Sigmoid colon (tissue), 6 donors: ENCODE measurements at regions not wholly inside any gene's neighbourhood (a gene's known extent, or its start where the extent isn't known, plus 50 kb on each side); places are given as distances from the start of the nearest gene placed in this dataset.

ENCODE experiments used
- DNase-seq: peaks from one replicate; pipeline ENCODE4 v3.0.0-alpha.2; 2019
- H3K27ac ChIP-seq, 4 donors: fragments of 200-600 bp; sonication (generic); one replicate each; pipeline ENCODE4 v1.5.1; 2016 to 2019; ENCODE audit warnings: mild to moderate bottlenecking in 1 of 4
- H3K27me3 ChIP-seq, 3 donors: fragments of 200-600 bp; sonication (generic); one replicate each; pipeline ENCODE4 v1.5.1; 2019; ENCODE audit warnings: mild to moderate bottlenecking in 1 of 3
- H3K36me3 ChIP-seq, 4 donors: fragments of 200-600 bp; sonication (generic); one replicate each; pipeline ENCODE4 v1.5.1; 2016 to 2019
- H3K4me1 ChIP-seq, 4 donors: fragments of 200-600 bp; sonication (generic); one replicate each; pipeline ENCODE4 v1.5.1; 2017 to 2019
- H3K4me3 ChIP-seq, 4 donors: fragments of 200-600 bp; sonication (generic); one replicate each; pipeline ENCODE4 v1.5.1; 2017 to 2019; ENCODE audit warnings: mild to moderate bottlenecking in 2 of 4, moderate library complexity in 1 of 4
- H3K9me3 ChIP-seq, 4 donors: fragments of 200-600 bp in 3 of 4; sonication (generic) in 3 of 4; one replicate each; pipeline versions ENCODE4 v1.5.1 to v1.6.1; 2013 to 2019
- EP300 ChIP-seq, 4 donors: sonication (generic); formaldehyde crosslinking; IDR thresholded peaks; one replicate each; pipeline ENCODE4 v1.6.1; 2017; ENCODE audit warnings: antibody characterized with exemption in 4 of 4
- POLR2A ChIP-seq, 2 donors: fragments of 450-650 bp; IDR thresholded peaks; one replicate each; pipeline ENCODE4 v1.6.1; 2016; ENCODE audit warnings: antibody characterized with exemption in 2 of 2, mild to moderate bottlenecking in 2 of 2, moderate library complexity in 2 of 2
- POLR2AphosphoS5 ChIP-seq, 4 donors: sonication (generic); formaldehyde crosslinking; IDR thresholded peaks; one replicate each; pipeline ENCODE4 v1.6.1; 2017; ENCODE audit warnings: antibody characterized with exemption in 4 of 4
- WGBS, 2 donors: extraction: QIAGEN DNeasy Blood & Tissue Kit; methylation state at CpG; one replicate each; pipeline ENCODE4 v1.1.7; 2013; 5-methylcytosine and 5-hydroxymethylcytosine counted together
- intact Hi-C: fragments of 100-400 bp; cut with DNase I; formaldehyde crosslinking; loops from one replicate; pipeline ENCODE4 v1.15.1; 2023
- TF ChIP-seq, protein P1 (sequence below), 4 experiments: fragments of 450-650 bp in 3 of 4; fragments of 200-600 bp in 1 of 4; IDR thresholded peaks; one replicate each; pipeline ENCODE4 v1.5.1; 2016 to 2019; ENCODE audit warnings: antibody characterized with exemption in 4 of 4, mild to moderate bottlenecking in 3 of 4, moderate library complexity in 2 of 4
- donor health status: healthy with polysubstance abuse.
- donor health status: healthy.

DNA sequence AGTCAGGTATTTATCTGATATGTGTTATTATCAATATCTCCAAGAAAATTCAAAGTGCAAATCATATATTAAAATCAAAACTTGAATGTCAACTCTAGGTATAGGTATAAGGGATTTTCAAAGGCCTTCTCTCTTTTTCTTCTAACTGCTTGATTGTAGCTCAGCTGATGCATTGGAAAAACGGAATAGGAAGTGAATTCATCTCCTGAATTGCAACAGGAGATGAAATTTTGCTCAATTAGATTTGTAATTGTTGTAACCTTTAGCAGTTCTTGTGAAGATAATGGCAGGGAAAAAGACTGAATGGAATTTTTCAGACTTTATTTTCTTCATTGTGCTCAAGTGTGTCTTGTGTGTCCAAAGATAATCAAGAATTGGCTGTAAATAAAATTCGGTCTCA, 190.2 kb upstream of the KCNJ16 start:
- no peak overlapping the region for H3K4me3 ChIP-seq
- intact Hi-C loops, result no loop called here
- 40 to 58% methylated on average over 2 of the region's 2 CpGs for WGBS, 2 donors
- H3K9me3 ChIP-seq, result no peaks in the 10 kb centered on the region
- no peak overlapping the region for H3K27ac ChIP-seq
- no peaks in the 10 kb centered on the region for H3K36me3 ChIP-seq
- TF ChIP-seq EP300 (IDR thresholded peaks at IDR 0.05) (no peak), POLR2AphosphoS5 (IDR thresholded peaks at IDR 0.05) (no peak), POLR2A (IDR thresholded peaks at IDR 0.05) (no peak)
- TF ChIP-seq, protein P1, sequence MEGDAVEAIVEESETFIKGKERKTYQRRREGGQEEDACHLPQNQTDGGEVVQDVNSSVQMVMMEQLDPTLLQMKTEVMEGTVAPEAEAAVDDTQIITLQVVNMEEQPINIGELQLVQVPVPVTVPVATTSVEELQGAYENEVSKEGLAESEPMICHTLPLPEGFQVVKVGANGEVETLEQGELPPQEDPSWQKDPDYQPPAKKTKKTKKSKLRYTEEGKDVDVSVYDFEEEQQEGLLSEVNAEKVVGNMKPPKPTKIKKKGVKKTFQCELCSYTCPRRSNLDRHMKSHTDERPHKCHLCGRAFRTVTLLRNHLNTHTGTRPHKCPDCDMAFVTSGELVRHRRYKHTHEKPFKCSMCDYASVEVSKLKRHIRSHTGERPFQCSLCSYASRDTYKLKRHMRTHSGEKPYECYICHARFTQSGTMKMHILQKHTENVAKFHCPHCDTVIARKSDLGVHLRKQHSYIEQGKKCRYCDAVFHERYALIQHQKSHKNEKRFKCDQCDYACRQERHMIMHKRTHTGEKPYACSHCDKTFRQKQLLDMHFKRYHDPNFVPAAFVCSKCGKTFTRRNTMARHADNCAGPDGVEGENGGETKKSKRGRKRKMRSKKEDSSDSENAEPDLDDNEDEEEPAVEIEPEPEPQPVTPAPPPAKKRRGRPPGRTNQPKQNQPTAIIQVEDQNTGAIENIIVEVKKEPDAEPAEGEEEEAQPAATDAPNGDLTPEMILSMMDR (IDR thresholded peaks at IDR 0.05), result no peak
- no peaks in the 10 kb centered on the region for H3K27me3 ChIP-seq
- no peaks in the 10 kb centered on the region for H3K4me1 ChIP-seq
- no peak for DNase-seq

DNA sequence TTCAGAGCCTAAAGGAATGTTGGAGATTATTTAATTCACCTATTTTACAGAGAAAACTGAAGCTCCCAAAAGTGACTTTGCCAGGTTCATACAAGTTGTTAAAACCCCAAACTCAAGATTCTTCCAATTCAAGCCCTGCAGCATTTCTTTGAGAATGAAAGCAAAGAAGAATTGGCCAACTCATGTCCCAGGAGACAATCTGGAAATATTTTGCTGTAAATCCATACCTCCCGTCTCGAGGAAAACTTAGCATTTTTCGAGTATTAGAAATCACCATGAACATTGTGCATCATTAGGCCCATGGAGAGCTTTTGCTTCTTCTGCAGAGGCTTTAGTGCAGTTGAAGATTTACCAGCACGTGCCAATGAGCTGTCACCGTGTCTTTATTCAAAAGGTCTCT, 176.4 kb upstream of the KCNJ16 start:
- Histone ChIP-seq H3K4me1 (no peaks in the 10 kb centered on the region), H3K27ac (no peak overlapping the region), H3K36me3 (no peaks in the 10 kb centered on the region), H3K27me3 (no peaks in the 10 kb centered on the region), H3K9me3 (no peaks in the 10 kb centered on the region), H3K4me3 (no peak overlapping the region)
- WGBS, 2 donors, result 91 to 92% methylated on average over 5 of the region's 5 CpGs
- DNase-seq, result no peak
- intact Hi-C loops, result no loop called here
- TF ChIP-seq, protein P1 (IDR thresholded peaks at IDR 0.05), result no peak
- TF ChIP-seq POLR2A (IDR thresholded peaks at IDR 0.05) (no peak), EP300 (IDR thresholded peaks at IDR 0.05) (no peak), POLR2AphosphoS5 (IDR thresholded peaks at IDR 0.05) (no peak)

GRCh38 chr17:69900101-69900500, 174.9 kb upstream of the KCNJ16 start:
- Histone ChIP-seq H3K4me1 (no peaks in the 10 kb centered on the region), H3K4me3 (no peak overlapping the region), H3K9me3 (no peaks in the 10 kb centered on the region), H3K27me3 (no peaks in the 10 kb centered on the region), H3K27ac (no peak overlapping the region), H3K36me3 (no peaks in the 10 kb centered on the region)
- no peak for TF ChIP-seq POLR2AphosphoS5 (IDR thresholded peaks at IDR 0.05)
- TF ChIP-seq, protein P1 (IDR thresholded peaks at IDR 0.05), result no peak
- TF ChIP-seq EP300 (IDR thresholded peaks at IDR 0.05), result no peak
- TF ChIP-seq POLR2A (IDR thresholded peaks at IDR 0.05), result no peak
- no peak for DNase-seq
- intact Hi-C loops, result no loop called here
- WGBS, 2 donors, result 88 to 93% methylated on average over 3 of the region's 3 CpGs

DNA sequence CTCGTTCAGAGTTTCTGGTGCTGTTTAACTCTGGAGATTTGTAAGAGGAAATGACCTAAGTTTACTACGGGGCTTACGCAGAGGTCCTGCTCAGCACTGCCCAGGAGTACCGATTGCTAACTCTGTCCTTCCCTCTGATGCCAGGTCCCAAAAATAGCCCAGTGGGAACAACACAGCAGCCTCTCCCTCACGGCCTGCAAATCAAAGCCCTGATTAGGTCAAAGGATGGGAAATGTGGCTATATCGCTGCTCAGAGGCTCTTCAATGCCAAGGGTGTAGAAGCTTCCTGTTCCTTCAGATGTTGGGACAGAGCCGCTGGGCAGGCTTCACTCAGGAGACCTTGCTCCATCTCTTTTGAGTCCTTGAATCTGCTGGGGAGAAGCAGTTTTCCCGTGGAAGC, 174.2 kb upstream of the KCNJ16 start:
- H3K36me3 ChIP-seq, result no peaks in the 10 kb centered on the region
- H3K27ac ChIP-seq, result no peak overlapping the region
- H3K4me3 ChIP-seq, result no peak overlapping the region
- H3K27me3 ChIP-seq, result no peaks in the 10 kb centered on the region
- H3K9me3 ChIP-seq, result no peaks in the 10 kb centered on the region
- intact Hi-C loops, result no loop called here
- TF ChIP-seq POLR2AphosphoS5 (IDR thresholded peaks at IDR 0.05), result no peak
- no peak for TF ChIP-seq EP300 (IDR thresholded peaks at IDR 0.05)
- TF ChIP-seq, protein P1 (IDR thresholded peaks at IDR 0.05), result no peak
- TF ChIP-seq POLR2A (IDR thresholded peaks at IDR 0.05), result no peak
- no peaks in the 10 kb centered on the region for H3K4me1 ChIP-seq
- no peak for DNase-seq
- WGBS, 2 donors, result 71 to 80% methylated on average over 8 of the region's 8 CpGs

DNA sequence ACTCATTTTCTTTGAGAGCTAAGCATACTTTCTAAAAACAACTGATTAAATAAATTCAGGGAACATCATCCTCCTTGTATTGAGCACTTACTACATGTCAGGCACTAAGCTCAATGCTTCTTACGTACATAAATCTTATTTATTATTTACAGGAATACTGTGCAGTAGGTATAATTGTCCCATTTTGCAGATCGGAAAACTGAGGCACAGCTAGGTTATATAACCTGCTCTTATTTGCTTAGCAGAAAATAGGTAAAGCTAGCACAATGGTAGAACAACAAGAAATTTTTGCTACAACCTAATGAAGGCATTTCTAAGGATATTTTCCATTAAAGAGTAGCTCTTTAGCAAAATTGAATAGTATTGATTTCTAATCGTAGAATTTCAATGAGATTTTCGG, 168.7 kb upstream of the KCNJ16 start:
- H3K9me3 ChIP-seq, result no peaks in the 10 kb centered on the region
- WGBS, 2 donors, result 94% methylated on average over 4 of the region's 4 CpGs
- no peak overlapping the region for H3K27ac ChIP-seq
- intact Hi-C loops, result no loop called here
- no peak for DNase-seq
- TF ChIP-seq, protein P1 (IDR thresholded peaks at IDR 0.05), result no peak
- no peak for TF ChIP-seq POLR2AphosphoS5 (IDR thresholded peaks at IDR 0.05)
- H3K36me3 ChIP-seq, result no peaks in the 10 kb centered on the region
- H3K27me3 ChIP-seq, result no peaks in the 10 kb centered on the region
- H3K4me3 ChIP-seq, result no peak overlapping the region
- H3K4me1 ChIP-seq, result no peaks in the 10 kb centered on the region
